Vagina (tissue), 2 donors: ENCODE measurements at regions not wholly inside any gene's neighbourhood (a gene's known extent, or its start where the extent isn't known, plus 50 kb on each side); places are given as distances from the start of the nearest gene placed in this dataset.

Source experiments
- POLR2AphosphoS5 ChIP-seq, 2 donors: sonication (generic); formaldehyde crosslinking; IDR thresholded peaks; one replicate each; pipeline ENCODE4 v1.9.0; 2017; ENCODE audit warnings: antibody characterized with exemption in 2 of 2, mild to moderate bottlenecking in 2 of 2, low read depth in 1 of 2; ENCODE audit not compliant: insufficient read depth in 1 of 2
- TF ChIP-seq, protein P1 (sequence below), 3 experiments: fragments of 450-650 bp in 2 of 3; fragments of 200-600 bp in 1 of 3; sonication (generic) in 1 of 3; IDR thresholded peaks; one replicate each; pipeline ENCODE4 v1.5.1; 2017 to 2019; ENCODE audit warnings: antibody characterized with exemption in 3 of 3, mild to moderate bottlenecking in 2 of 3, moderate library complexity in 2 of 3

GRCh38 chr14:35202195-35202594 is 79.8 kb downstream of the PRORP start:
- TF ChIP-seq, protein P1, sequence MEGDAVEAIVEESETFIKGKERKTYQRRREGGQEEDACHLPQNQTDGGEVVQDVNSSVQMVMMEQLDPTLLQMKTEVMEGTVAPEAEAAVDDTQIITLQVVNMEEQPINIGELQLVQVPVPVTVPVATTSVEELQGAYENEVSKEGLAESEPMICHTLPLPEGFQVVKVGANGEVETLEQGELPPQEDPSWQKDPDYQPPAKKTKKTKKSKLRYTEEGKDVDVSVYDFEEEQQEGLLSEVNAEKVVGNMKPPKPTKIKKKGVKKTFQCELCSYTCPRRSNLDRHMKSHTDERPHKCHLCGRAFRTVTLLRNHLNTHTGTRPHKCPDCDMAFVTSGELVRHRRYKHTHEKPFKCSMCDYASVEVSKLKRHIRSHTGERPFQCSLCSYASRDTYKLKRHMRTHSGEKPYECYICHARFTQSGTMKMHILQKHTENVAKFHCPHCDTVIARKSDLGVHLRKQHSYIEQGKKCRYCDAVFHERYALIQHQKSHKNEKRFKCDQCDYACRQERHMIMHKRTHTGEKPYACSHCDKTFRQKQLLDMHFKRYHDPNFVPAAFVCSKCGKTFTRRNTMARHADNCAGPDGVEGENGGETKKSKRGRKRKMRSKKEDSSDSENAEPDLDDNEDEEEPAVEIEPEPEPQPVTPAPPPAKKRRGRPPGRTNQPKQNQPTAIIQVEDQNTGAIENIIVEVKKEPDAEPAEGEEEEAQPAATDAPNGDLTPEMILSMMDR (IDR thresholded peaks at IDR 0.05), result no peak
- TF ChIP-seq POLR2AphosphoS5 (IDR thresholded peaks at IDR 0.05; ENCODE audit: insufficient read depth in 1 of 2, low read depth in 1 of 2), result no peak
